IMR-90 (cell line): ENCODE measurements at regions not wholly inside any gene's neighbourhood (a gene's known extent, or its start where the extent isn't known, plus 50 kb on each side); places are given as distances from the start of the nearest gene placed in this dataset.

Experiments used
- CEBPB ChIP-seq: IDR thresholded peaks from 2 replicates; pipeline ENCODE4 v1.6.1; 2012; ENCODE audit warnings: low read depth, low read length, improper control_type of control experiment
- CTCF ChIP-seq: conservative IDR thresholded peaks from 2 replicates; pipeline ENCODE4 v1.5.1; 2012; ENCODE audit warnings: mild to moderate bottlenecking, low read depth, low read length, improper control_type of control experiment
- MAZ ChIP-seq: IDR thresholded peaks from 2 replicates; pipeline ENCODE4 v1.6.1; 2012; ENCODE audit warnings: low read depth, mild to moderate bottlenecking, low read length, improper control_type of control experiment, moderate library complexity, borderline replicate concordance
- POLR2A ChIP-seq: IDR thresholded peaks from 2 replicates; pipeline ENCODE4 v1.6.1; 2012; ENCODE audit warnings: mild to moderate bottlenecking, low read depth, low read length
- RAD21 ChIP-seq: IDR thresholded peaks from 2 replicates; pipeline ENCODE4 v1.6.1; 2012; ENCODE audit warnings: low read length, improper control_type of control experiment
- SMC3 ChIP-seq: fragments of 150-350 bp; IDR thresholded peaks from 2 replicates; pipeline ENCODE4 v1.6.1; 2016; ENCODE audit warnings: low read depth, mild to moderate bottlenecking, antibody characterized with exemption, low read length, moderate library complexity
- TF ChIP-seq, protein P1 (sequence below): fragments of 150-350 bp; IDR thresholded peaks from 2 replicates; pipeline ENCODE4 v1.6.1; 2016; ENCODE audit warnings: low read depth, mild to moderate bottlenecking, low read length, moderate library complexity, borderline replicate concordance

DNA sequence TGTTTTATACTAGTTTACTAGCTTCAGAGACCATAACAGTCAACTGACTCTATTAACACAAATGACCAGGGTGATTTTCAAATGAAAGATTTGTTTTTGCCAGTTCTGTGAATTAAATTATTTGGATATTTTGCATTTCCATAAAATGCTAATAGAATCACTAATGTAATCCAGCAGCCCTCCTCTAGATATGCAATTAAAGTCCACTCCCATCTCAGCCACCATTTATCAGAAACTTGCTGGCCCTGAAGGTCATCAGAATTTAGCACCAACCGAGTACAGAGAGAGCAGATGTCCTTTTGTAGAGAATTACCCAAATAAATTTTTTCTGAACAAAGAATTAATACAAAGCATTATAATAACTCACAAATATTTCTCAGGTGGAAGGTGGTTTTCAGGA lies 531.1 kb upstream of the SLIT2 start:
- TF ChIP-seq POLR2A (no peak), RAD21 (no peak), CTCF (no peak), CEBPB (no peak), MAZ (no peak), SMC3 (no peak)
- TF ChIP-seq, protein P1, sequence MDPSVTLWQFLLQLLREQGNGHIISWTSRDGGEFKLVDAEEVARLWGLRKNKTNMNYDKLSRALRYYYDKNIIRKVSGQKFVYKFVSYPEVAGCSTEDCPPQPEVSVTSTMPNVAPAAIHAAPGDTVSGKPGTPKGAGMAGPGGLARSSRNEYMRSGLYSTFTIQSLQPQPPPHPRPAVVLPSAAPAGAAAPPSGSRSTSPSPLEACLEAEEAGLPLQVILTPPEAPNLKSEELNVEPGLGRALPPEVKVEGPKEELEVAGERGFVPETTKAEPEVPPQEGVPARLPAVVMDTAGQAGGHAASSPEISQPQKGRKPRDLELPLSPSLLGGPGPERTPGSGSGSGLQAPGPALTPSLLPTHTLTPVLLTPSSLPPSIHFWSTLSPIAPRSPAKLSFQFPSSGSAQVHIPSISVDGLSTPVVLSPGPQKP = no peak
